Smooth muscle cell (in vitro differentiated cells): ENCODE measurements at regions not wholly inside any gene's neighbourhood (a gene's known extent, or its start where the extent isn't known, plus 50 kb on each side); places are given as distances from the start of the nearest gene placed in this dataset.

Experiments used
- DNase-seq: peaks from one replicate; lab custom pipeline; 2025; ENCODE audit not compliant: unreplicated experiment; lab: John Stamatoyannopoulos, UW
- H2AFZ ChIP-seq: fragments of 200-600 bp; sonication (generic); 2 replicates; pipeline ENCODE4 v1.6.0; 2016; ENCODE audit warnings: antibody characterized with exemption, low read depth, mild to moderate bottlenecking
- H3F3A ChIP-seq: fragments of 200-600 bp; sonication (generic); 2 replicates; pipeline ENCODE4 v1.6.0; 2017; ENCODE audit warnings: antibody characterized with exemption, low read depth
- H3K27ac ChIP-seq: fragments of 200-600 bp; sonication (generic); 2 replicates; pipeline ENCODE4 v1.5.1; 2016; ENCODE audit warnings: low read depth, mild to moderate bottlenecking
- H3K27me3 ChIP-seq: fragments of 200-600 bp; sonication (generic); 2 replicates; pipeline ENCODE4 v1.6.1; 2016; ENCODE audit warnings: low read depth, mild to moderate bottlenecking
- H3K36me3 ChIP-seq: fragments of 200-600 bp; sonication (generic); 2 replicates; pipeline ENCODE4 v1.5.1; 2016; ENCODE audit warnings: low read depth
- H3K4me1 ChIP-seq: fragments of 200-600 bp; sonication (generic); 2 replicates; pipeline ENCODE4 v1.5.1; 2016; ENCODE audit warnings: low read depth
- H3K4me2 ChIP-seq: fragments of 200-600 bp; sonication (generic); 2 replicates; pipeline ENCODE4 v1.6.0; 2016; ENCODE audit warnings: mild to moderate bottlenecking
- H3K4me3 ChIP-seq: fragments of 200-600 bp; sonication (generic); 2 replicates; pipeline ENCODE4 v1.5.1; 2016; ENCODE audit warnings: mild to moderate bottlenecking
- H3K79me2 ChIP-seq: fragments of 200-600 bp; sonication (generic); 2 replicates; pipeline ENCODE4 v1.6.0; 2016; ENCODE audit warnings: low read depth, mild to moderate bottlenecking
- H3K9ac ChIP-seq: fragments of 200-600 bp; sonication (generic); 2 replicates; pipeline ENCODE4 v1.6.0; 2016; ENCODE audit warnings: low read depth
- H3K9me3 ChIP-seq: fragments of 200-600 bp; sonication (generic); replicated peaks from 2 replicates; pipeline ENCODE4 v1.5.1; 2016; ENCODE audit warnings: low read depth
- H4K20me1 ChIP-seq: fragments of 200-600 bp; sonication (generic); 2 replicates; pipeline ENCODE4 v1.6.0; 2016; ENCODE audit warnings: low read depth
- WGBS: methylation state at CpG from one replicate; pipeline ENCODE4 v1.1.7; 2016; ENCODE audit warnings: low lambda C conversion rate; 5-methylcytosine and 5-hydroxymethylcytosine counted together
- TF ChIP-seq, protein P1 (sequence below): fragments of 200-600 bp; sonication (generic); IDR thresholded peaks from 2 replicates; pipeline ENCODE4 v1.5.1; 2017; ENCODE audit warnings: borderline replicate concordance, mild to moderate bottlenecking, antibody characterized with exemption; ENCODE audit not compliant: insufficient read depth, poor library complexity, severe bottlenecking

DNA sequence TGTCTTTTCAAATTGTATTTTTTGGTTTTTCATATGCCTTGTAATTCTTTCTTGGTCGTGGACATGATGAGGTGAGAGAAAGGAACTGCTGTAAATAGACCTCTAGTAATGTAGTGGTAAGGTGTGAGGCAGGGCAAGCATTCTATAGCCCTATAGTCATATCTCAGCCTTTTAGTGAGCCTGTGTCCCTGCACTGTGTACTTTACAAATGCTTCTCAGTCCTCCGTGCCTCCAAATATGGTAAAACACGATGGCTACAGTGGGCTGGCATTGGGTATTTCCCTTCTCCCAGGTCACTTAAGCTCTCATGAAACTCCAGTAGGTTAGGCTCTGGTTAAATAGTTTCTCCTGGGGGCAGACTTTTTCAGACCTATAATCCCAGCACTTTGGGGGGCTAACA lies 57.9 kb upstream of the PLS3 start:
- TF ChIP-seq, protein P1, sequence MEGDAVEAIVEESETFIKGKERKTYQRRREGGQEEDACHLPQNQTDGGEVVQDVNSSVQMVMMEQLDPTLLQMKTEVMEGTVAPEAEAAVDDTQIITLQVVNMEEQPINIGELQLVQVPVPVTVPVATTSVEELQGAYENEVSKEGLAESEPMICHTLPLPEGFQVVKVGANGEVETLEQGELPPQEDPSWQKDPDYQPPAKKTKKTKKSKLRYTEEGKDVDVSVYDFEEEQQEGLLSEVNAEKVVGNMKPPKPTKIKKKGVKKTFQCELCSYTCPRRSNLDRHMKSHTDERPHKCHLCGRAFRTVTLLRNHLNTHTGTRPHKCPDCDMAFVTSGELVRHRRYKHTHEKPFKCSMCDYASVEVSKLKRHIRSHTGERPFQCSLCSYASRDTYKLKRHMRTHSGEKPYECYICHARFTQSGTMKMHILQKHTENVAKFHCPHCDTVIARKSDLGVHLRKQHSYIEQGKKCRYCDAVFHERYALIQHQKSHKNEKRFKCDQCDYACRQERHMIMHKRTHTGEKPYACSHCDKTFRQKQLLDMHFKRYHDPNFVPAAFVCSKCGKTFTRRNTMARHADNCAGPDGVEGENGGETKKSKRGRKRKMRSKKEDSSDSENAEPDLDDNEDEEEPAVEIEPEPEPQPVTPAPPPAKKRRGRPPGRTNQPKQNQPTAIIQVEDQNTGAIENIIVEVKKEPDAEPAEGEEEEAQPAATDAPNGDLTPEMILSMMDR = no peak
- Histone ChIP-seq H3K9me3 (no peaks in the 10 kb centered on the region), H3K4me3 (no peak overlapping the region), H4K20me1 (no peaks in the 10 kb centered on the region), H3K27me3 (no peaks in the 10 kb centered on the region), H3K79me2 (no peaks in the 10 kb centered on the region), H3K9ac (no peak overlapping the region), H3F3A (no peaks in the 10 kb centered on the region), H2AFZ (peak overlapping the region; percentile 22), H3K4me2 (peak overlapping the region; percentile 1), H3K27ac (peak overlapping the region; percentile 9), H3K36me3 (no peaks in the 10 kb centered on the region), H3K4me1 (peaks cover 10% of the 10 kb centered on the region)
- DNase-seq = no peak
- 41% methylated on average over 3 of the region's 3 CpGs for WGBS

DNA sequence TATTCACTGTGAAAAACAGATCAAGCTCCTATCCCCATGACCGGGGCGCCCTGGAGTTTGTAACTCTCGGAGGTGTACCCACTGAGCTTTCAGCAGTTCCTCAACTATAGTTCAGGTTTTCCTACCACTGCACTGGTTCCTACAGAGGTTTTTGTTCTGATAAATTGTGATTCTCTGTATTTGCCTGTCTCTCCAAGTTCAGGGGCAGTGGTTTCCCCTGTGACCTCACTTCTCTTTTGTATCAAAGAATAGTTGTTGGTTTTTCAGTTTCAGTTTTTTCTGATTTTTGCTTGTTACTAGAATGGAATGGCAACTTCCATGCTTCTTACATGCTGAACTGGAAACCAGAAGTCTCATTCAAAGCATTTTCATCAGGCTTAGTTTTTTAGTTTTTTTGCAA lies 56.8 kb upstream of the PLS3 start:
- Histone ChIP-seq H3K4me2 (no peak overlapping the region), H3K27me3 (no peaks in the 10 kb centered on the region), H3K27ac (peak overlapping the region; percentile 18), H3K9me3 (no peaks in the 10 kb centered on the region), H3K9ac (no peak overlapping the region), H3K36me3 (no peaks in the 10 kb centered on the region), H3K79me2 (no peaks in the 10 kb centered on the region), H4K20me1 (no peaks in the 10 kb centered on the region), H3K4me3 (no peak overlapping the region), H3F3A (no peaks in the 10 kb centered on the region), H2AFZ (peak overlapping the region; percentile 83), H3K4me1 (peaks cover 10% of the 10 kb centered on the region)
- no peak for DNase-seq
- TF ChIP-seq, protein P1 = no peak
- 72% methylated on average over 3 of the region's 3 CpGs for WGBS
